PC-3 (cell line): ENCODE measurements at regions not wholly inside any gene's neighbourhood (a gene's known extent, or its start where the extent isn't known, plus 50 kb on each side); places are given as distances from the start of the nearest gene placed in this dataset.

ENCODE experiments used
- EZH2 ChIP-seq: fragments of 300-600 bp; sonication (generic); IDR thresholded peaks from one replicate; pipeline ENCODE4 v1.6.1; 2017; ENCODE audit warnings: antibody characterized with exemption, mild to moderate bottlenecking, low read length; ENCODE audit not compliant: unreplicated experiment
- TF ChIP-seq, protein P1 (sequence below): fragments of 300-600 bp; sonication (generic); conservative IDR thresholded peaks from 2 replicates; pipeline ENCODE4 v1.5.1; 2017; ENCODE audit warnings: antibody characterized with exemption, low read depth, mild to moderate bottlenecking, low read length

DNA sequence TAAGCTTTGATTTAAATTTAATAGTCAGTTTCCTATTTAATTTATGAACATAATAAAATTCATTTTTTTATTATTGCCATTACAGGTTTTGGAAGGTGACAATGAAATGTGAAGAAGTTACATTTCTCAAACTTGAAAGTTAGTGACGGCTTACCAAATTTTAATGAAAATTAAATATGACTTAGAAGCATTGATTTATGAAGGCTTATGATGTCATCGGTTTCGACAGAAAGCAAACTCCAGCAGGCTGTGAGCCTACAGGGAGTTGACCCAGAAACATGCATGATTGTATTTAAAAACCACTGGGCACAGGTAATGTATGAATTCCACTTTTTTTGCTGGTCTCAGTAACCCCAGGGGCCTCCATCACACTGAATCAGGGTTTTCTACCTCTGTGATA, 157.1 kb downstream of the FHIP1A start:
- TF ChIP-seq, protein P1, sequence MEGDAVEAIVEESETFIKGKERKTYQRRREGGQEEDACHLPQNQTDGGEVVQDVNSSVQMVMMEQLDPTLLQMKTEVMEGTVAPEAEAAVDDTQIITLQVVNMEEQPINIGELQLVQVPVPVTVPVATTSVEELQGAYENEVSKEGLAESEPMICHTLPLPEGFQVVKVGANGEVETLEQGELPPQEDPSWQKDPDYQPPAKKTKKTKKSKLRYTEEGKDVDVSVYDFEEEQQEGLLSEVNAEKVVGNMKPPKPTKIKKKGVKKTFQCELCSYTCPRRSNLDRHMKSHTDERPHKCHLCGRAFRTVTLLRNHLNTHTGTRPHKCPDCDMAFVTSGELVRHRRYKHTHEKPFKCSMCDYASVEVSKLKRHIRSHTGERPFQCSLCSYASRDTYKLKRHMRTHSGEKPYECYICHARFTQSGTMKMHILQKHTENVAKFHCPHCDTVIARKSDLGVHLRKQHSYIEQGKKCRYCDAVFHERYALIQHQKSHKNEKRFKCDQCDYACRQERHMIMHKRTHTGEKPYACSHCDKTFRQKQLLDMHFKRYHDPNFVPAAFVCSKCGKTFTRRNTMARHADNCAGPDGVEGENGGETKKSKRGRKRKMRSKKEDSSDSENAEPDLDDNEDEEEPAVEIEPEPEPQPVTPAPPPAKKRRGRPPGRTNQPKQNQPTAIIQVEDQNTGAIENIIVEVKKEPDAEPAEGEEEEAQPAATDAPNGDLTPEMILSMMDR, result no peak
- TF ChIP-seq EZH2, result no peak
